ENCODE measurements at regions not wholly inside any gene's neighbourhood (a gene's known extent, or its start where the extent isn't known, plus 50 kb on each side); places are given as distances from the start of the nearest gene placed in this dataset.
A peak's percentile ranks its signal among the peaks of the same experiment; 100 is the strongest.

- peak overlapping the region; percentile 63 for H2AK5ac ChIP-seq (ENCODE audit: low read depth, low read length)
- TF ChIP-seq CEBPB (IDR thresholded peaks at IDR 0.05; ENCODE audit: low read depth, low read length) (no peak), CHD1 (IDR thresholded peaks at IDR 0.05; ENCODE audit: low read depth, low read length) (no peak), FOS (IDR thresholded peaks at IDR 0.05; ENCODE audit: low read depth, low read length) (no peak), RAD21 (IDR thresholded peaks at IDR 0.05; ENCODE audit: low read length) (no peak), MAZ (IDR thresholded peaks at IDR 0.05; ENCODE audit: borderline replicate concordance, low read depth, low read length) (peak; percentile 88; the same call in 1 of the 2 replicates), MXI1 (IDR thresholded peaks at IDR 0.05; ENCODE audit: borderline replicate concordance, low read depth, low read length) (0 out of 2 replicates have a peak, but pooled peaks have one; percentile 5), POLR2A (IDR thresholded peaks at IDR 0.05; ENCODE audit: low read depth, low read length) (peak; percentile 65; the same call in 1 of the 2 replicates), RCOR1 (IDR thresholded peaks at IDR 0.05; ENCODE audit: insufficient replicate concordance, low read length) (no peak), RFX5 (IDR thresholded peaks at IDR 0.05; ENCODE audit: low read depth, low read length) (no peak), BHLHE40 (IDR thresholded peaks at IDR 0.05; ENCODE audit: low read depth, low read length) (no peak), ELK1 (IDR thresholded peaks at IDR 0.05; ENCODE audit: borderline replicate concordance, low read depth, low read length) (no peak)
- in situ Hi-C loops (cut with MboI; ENCODE audit: low sequenced_read_pairs) (no loop called here), dilution Hi-C loops (cut with HindIII; ENCODE audit: low sequenced_read_pairs, unreplicated experiment) (no loop called here), intact Hi-C loops (cut with micrococcal nuclease) (loop anchor here (5.0 kb wide), 1 partner anchor 70 kb away; no protein-coding TSS in a partner anchor)
- POLR2A ChIA-PET (ENCODE audit: unreplicated experiment) = interaction anchor here (1.0 to 1.2 kb wide), 2 partner anchors 14 to 55 kb away, joined by 3 to 4 read pairs; no protein-coding TSS in a partner anchor
- no peaks in the 10 kb centered on the region for H3K27me3 ChIP-seq (ENCODE audit: control insufficient read depth, insufficient read depth, low read length)
- H4K8ac ChIP-seq (ENCODE audit: low read depth in 2 of 2, low read length in 2 of 2) = peak overlapping the region; percentile 89 to 93
- peak overlapping the region; percentile 63 for H3K18ac ChIP-seq (ENCODE audit: low read depth, low read length)
- WGBS, 2 experiments (ENCODE audit: extremely low coverage in 2 of 2, insufficient read length in 1 of 2) = 0% methylated on average over 29 of the region's 94 CpGs; no CpG with 5 or more reads in 1 of the 2 experiments
- H2AFZ ChIP-seq (replicated peaks; ENCODE audit: low read length, poor library complexity) = peak overlapping the region; percentile 94
- H2BK120ac ChIP-seq (ENCODE audit: low read depth, low read length) = peak overlapping the region; percentile 82
- peak overlapping the region; percentile 96 for H3K56ac ChIP-seq (ENCODE audit: extremely low read depth, insufficient read depth, low read length)
- peak overlapping the region; percentile 79 for H2BK5ac ChIP-seq (ENCODE audit: low read depth, low read length, poor library complexity, severe bottlenecking)
- H3K9ac ChIP-seq (ENCODE audit: low read depth, low read length) = peak overlapping the region; percentile 77
- peak; percentile 95 for ATAC-seq (ENCODE audit: low read depth)
- no peak overlapping the region for H2BK20ac ChIP-seq (ENCODE audit: low read depth, low read length)
- H3K4me3 ChIP-seq (ENCODE audit: insufficient read depth, low read depth, low read length) = peak overlapping the region; percentile 98
- peaks cover 7% of the 10 kb centered on the region for H3K4me1 ChIP-seq (ENCODE audit: control insufficient read depth, insufficient read depth, low read length)
- no peaks in the 10 kb centered on the region for H3K9me3 ChIP-seq (ENCODE audit: control insufficient read depth, insufficient read depth, low read length)
- peak overlapping the region; percentile 94 for H4K5ac ChIP-seq (ENCODE audit: low read depth, low read length)
- peaks cover 27 to 37% of the 10 kb centered on the region in 2 experiments for H3K79me1 ChIP-seq (ENCODE audit: low read depth in 1 of 2, low read length in 2 of 2)
- CTCF ChIA-PET = interaction anchor here (1.2 kb wide), 1 partner anchor 10 kb away, joined by 9 read pairs; no protein-coding TSS in a partner anchor
- peak overlapping the region; percentile 89 for H4K91ac ChIP-seq (ENCODE audit: insufficient read depth, low read depth, low read length)
- peaks cover 25% of the 10 kb centered on the region for H4K20me1 ChIP-seq (ENCODE audit: insufficient read depth, low read length)
- no TSS peak for BruUV-seq (replicated peaks)
- H3K4ac ChIP-seq (ENCODE audit: low read depth, low read length) = peak overlapping the region; percentile 88
- H3K4me2 ChIP-seq (ENCODE audit: low read depth, low read length) = peak overlapping the region; percentile 90
- peak overlapping the region; percentile 86 for H3K23ac ChIP-seq (ENCODE audit: low read depth, low read length)
- peak overlapping the region; percentile 85 for H3K27ac ChIP-seq (ENCODE audit: insufficient read depth, low read length)
- H3K36me3 ChIP-seq (ENCODE audit: control insufficient read depth, insufficient read depth, low read length) = no peaks in the 10 kb centered on the region
- H2AK9ac ChIP-seq (replicated peaks; ENCODE audit: low read depth, low read length, poor library complexity) = peak overlapping the region; percentile 21
- H3K14ac ChIP-seq (replicated peaks; ENCODE audit: low read depth, low read length) = peak overlapping the region; percentile 89
- peak overlapping the region; percentile 77; the same call in 1 of the 3 replicates for H2BK15ac ChIP-seq (ENCODE audit: low read depth, low read length)
- H3K9me1 ChIP-seq (ENCODE audit: insufficient read depth, low read length) = peaks cover 13% of the 10 kb centered on the region; the same call in 1 of the 2 replicates
- peak; percentile 90 for DNase-seq
These were observed 85.0 kb upstream of the MELK start for GRCh38 chr9:36487482-36488388.

All from IMR-90 (cell line).